Neural cell (in vitro differentiated cells): ENCODE measurements at regions not wholly inside any gene's neighbourhood (a gene's known extent, or its start where the extent isn't known, plus 50 kb on each side); places are given as distances from the start of the nearest gene placed in this dataset.

ENCODE experiments used
- POLR2AphosphoS5 ChIP-seq: IDR thresholded peaks from 2 replicates; pipeline ENCODE4 v1.6.1; 2012
- TF ChIP-seq, protein P1 (sequence below): fragments of 450-650 bp; IDR thresholded peaks from 2 replicates; pipeline ENCODE4 v1.5.1; 2014; ENCODE audit warnings: antibody characterized with exemption, mild to moderate bottlenecking, moderate library complexity; ENCODE audit not compliant: poor library complexity, severe bottlenecking

DNA sequence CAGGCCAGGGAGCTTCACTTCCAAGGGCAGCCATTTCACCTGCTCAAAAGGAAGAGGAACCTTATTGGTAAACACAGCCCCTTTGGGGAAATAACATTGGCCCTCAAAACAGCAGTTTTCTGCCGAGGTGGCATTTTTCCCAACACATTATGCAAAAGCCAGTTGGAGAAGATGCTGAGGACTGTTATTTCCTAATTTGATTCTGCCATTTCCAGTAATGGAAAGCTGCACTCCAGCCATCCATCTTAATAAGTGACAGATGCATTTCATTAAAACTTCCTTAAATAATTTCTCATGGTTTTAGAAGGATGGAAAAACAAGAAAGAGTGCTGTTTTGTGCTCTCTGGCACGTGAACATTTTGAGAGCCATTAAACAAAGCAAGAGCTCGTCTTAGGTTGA lies 55.9 kb upstream of the ALK start:
- TF ChIP-seq, protein P1, sequence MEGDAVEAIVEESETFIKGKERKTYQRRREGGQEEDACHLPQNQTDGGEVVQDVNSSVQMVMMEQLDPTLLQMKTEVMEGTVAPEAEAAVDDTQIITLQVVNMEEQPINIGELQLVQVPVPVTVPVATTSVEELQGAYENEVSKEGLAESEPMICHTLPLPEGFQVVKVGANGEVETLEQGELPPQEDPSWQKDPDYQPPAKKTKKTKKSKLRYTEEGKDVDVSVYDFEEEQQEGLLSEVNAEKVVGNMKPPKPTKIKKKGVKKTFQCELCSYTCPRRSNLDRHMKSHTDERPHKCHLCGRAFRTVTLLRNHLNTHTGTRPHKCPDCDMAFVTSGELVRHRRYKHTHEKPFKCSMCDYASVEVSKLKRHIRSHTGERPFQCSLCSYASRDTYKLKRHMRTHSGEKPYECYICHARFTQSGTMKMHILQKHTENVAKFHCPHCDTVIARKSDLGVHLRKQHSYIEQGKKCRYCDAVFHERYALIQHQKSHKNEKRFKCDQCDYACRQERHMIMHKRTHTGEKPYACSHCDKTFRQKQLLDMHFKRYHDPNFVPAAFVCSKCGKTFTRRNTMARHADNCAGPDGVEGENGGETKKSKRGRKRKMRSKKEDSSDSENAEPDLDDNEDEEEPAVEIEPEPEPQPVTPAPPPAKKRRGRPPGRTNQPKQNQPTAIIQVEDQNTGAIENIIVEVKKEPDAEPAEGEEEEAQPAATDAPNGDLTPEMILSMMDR = no peak
- TF ChIP-seq POLR2AphosphoS5 = no peak
